ENCODE measurements at regions not wholly inside any gene's neighbourhood (a gene's known extent, or its start where the extent isn't known, plus 50 kb on each side); places are given as distances from the start of the nearest gene placed in this dataset.

- TF ChIP-seq CTCF (conservative IDR thresholded peaks at IDR 0.05) (no peak), ZFX (IDR thresholded peaks at IDR 0.05) (no peak)
- no peak overlapping the region for H3K27ac ChIP-seq
Observed at GRCh38 chr12:68461645-68462044, 129.5 kb upstream of the MDM1 start.

- H3K27ac ChIP-seq = no peak overlapping the region
- TF ChIP-seq ZFX (IDR thresholded peaks at IDR 0.05) (no peak), CTCF (conservative IDR thresholded peaks at IDR 0.05) (no peak)
Observed at GRCh38 chr12:68462803-68463202, 130.6 kb upstream of the MDM1 start.

- TF ChIP-seq CTCF (conservative IDR thresholded peaks at IDR 0.05) (no peak), ZFX (IDR thresholded peaks at IDR 0.05) (no peak)
- no peak overlapping the region for H3K27ac ChIP-seq
Observed at GRCh38 chr12:68465227-68465626, 133.1 kb upstream of the MDM1 start.

GRCh38 chr12:68467514-68467913, 135.4 kb upstream of the MDM1 start:
- TF ChIP-seq CTCF (conservative IDR thresholded peaks at IDR 0.05) (no peak), ZFX (IDR thresholded peaks at IDR 0.05) (no peak)
- no peak overlapping the region for H3K27ac ChIP-seq

GRCh38 chr12:68468036-68468435, 135.9 kb upstream of the MDM1 start:
- no peak for TF ChIP-seq ZFX (IDR thresholded peaks at IDR 0.05)
- TF ChIP-seq CTCF (conservative IDR thresholded peaks at IDR 0.05) = no peak
- H3K27ac ChIP-seq = no peak overlapping the region

GRCh38 chr12:68469113-68469512, 137.0 kb upstream of the MDM1 start:
- no peak for TF ChIP-seq ZFX (IDR thresholded peaks at IDR 0.05)
- TF ChIP-seq CTCF (conservative IDR thresholded peaks at IDR 0.05) = no peak
- H3K27ac ChIP-seq = no peak overlapping the region

- no peak overlapping the region for H3K27ac ChIP-seq
- TF ChIP-seq ZFX (IDR thresholded peaks at IDR 0.05) = no peak
- no peak for TF ChIP-seq CTCF (conservative IDR thresholded peaks at IDR 0.05)
Observed at GRCh38 chr12:68470664-68471328, 138.6 kb upstream of the MDM1 start.

All from C4-2B (cell line).